ENCODE measurements at regions not wholly inside any gene's neighbourhood (a gene's known extent, or its start where the extent isn't known, plus 50 kb on each side); places are given as distances from the start of the nearest gene placed in this dataset.

DNA sequence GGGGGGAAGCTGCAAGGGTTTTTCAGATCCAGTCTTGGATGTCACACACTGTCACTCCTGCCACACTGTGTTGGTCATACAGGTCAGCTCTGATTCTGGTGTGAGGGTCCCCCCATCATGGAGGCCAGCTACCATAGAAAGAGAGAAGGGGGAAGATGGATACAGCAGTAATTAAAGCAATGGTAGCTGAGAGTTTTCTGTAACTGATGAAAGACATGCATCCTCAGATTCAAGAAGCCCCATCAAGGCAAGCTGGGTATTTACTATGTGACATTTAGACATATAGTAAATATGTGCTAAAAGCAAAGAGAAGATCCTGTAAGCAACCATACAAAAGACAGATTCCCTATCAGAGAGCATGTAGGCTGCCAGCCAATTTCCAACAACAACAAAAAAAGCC is 110.9 kb upstream of the COL5A1 start:
- Histone ChIP-seq H3K36me3 (ENCODE audit: control insufficient read depth, insufficient read depth, low read length) (no peaks in the 10 kb centered on the region), H3K79me1 (ENCODE audit: low read depth in 1 of 2, low read length in 2 of 2) (no peaks in the 10 kb centered on the region), H3K4me2 (ENCODE audit: low read depth, low read length) (no peak overlapping the region), H2BK20ac (ENCODE audit: low read depth, low read length) (no peak overlapping the region), H2AFZ (replicated peaks; ENCODE audit: low read length, poor library complexity) (no peak overlapping the region), H2AK5ac (ENCODE audit: low read depth, low read length) (no peak overlapping the region), H2BK15ac (ENCODE audit: low read depth, low read length) (no peak overlapping the region), H3K14ac (replicated peaks; ENCODE audit: low read depth, low read length) (no peak overlapping the region), H3K18ac (ENCODE audit: low read depth, low read length) (no peak overlapping the region), H3K4me1 (ENCODE audit: control insufficient read depth, insufficient read depth, low read length) (peaks cover 14% of the 10 kb centered on the region), H3K9me3 (ENCODE audit: control insufficient read depth, insufficient read depth, low read length) (peaks cover 12% of the 10 kb centered on the region), H2BK120ac (ENCODE audit: low read depth, low read length) (no peak overlapping the region), H3K56ac (ENCODE audit: extremely low read depth, insufficient read depth, low read length) (no peak overlapping the region), H3K27ac (ENCODE audit: insufficient read depth, low read length) (no peak overlapping the region), H3K4me3 (ENCODE audit: insufficient read depth, low read depth, low read length) (no peak overlapping the region), H3K27me3 (ENCODE audit: control insufficient read depth, insufficient read depth, low read length) (peaks cover 2% of the 10 kb centered on the region), H2BK5ac (ENCODE audit: low read depth, low read length, poor library complexity, severe bottlenecking) (no peak overlapping the region), H3K9me1 (ENCODE audit: insufficient read depth, low read length) (peaks cover 14% of the 10 kb centered on the region), H4K8ac (ENCODE audit: low read depth in 2 of 2, low read length in 2 of 2) (no peak overlapping the region), H3K23ac (ENCODE audit: low read depth, low read length) (no peak overlapping the region), H4K91ac (ENCODE audit: insufficient read depth, low read depth, low read length) (no peak overlapping the region), H4K20me1 (ENCODE audit: insufficient read depth, low read length) (no peaks in the 10 kb centered on the region), H2AK9ac (replicated peaks; ENCODE audit: low read depth, low read length, poor library complexity) (no peak overlapping the region), H4K5ac (ENCODE audit: low read depth, low read length) (no peak overlapping the region), H3K4ac (ENCODE audit: low read depth, low read length) (no peak overlapping the region), H3K9ac (ENCODE audit: low read depth, low read length) (no peak overlapping the region)
- ATAC-seq (ENCODE audit: low read depth) (no peak), DNase-seq (no peak)
- intact Hi-C loops (cut with micrococcal nuclease): loop anchor here (10.0 kb wide), 1 partner anchor 76 kb away; no protein-coding TSS in a partner anchor
- CTCF ChIA-PET: interaction anchor here (1.3 kb wide), 1 partner anchor 81 kb away, joined by 3 read pairs; no protein-coding TSS in a partner anchor
- POLR2A ChIA-PET (ENCODE audit: unreplicated experiment): interaction anchor here (0.5 kb wide), 1 partner anchor 49 kb away, joined by 4 read pairs; no protein-coding TSS in a partner anchor
- dilution Hi-C loops (cut with HindIII; ENCODE audit: low sequenced_read_pairs, unreplicated experiment): no loop called here
- BruUV-seq (replicated peaks): no TSS peak
- in situ Hi-C loops (cut with MboI; ENCODE audit: low sequenced_read_pairs): no loop called here
- TF ChIP-seq, protein P1, sequence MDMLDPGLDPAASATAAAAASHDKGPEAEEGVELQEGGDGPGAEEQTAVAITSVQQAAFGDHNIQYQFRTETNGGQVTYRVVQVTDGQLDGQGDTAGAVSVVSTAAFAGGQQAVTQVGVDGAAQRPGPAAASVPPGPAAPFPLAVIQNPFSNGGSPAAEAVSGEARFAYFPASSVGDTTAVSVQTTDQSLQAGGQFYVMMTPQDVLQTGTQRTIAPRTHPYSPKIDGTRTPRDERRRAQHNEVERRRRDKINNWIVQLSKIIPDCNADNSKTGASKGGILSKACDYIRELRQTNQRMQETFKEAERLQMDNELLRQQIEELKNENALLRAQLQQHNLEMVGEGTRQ (IDR thresholded peaks at IDR 0.05; ENCODE audit: low read depth, low read length): no peak
- no peak for TF ChIP-seq MXI1 (IDR thresholded peaks at IDR 0.05; ENCODE audit: borderline replicate concordance, low read depth, low read length)

Measured in IMR-90 (cell line).